ENCODE measurements at regions not wholly inside any gene's neighbourhood (a gene's known extent, or its start where the extent isn't known, plus 50 kb on each side); places are given as distances from the start of the nearest gene placed in this dataset.

DNA sequence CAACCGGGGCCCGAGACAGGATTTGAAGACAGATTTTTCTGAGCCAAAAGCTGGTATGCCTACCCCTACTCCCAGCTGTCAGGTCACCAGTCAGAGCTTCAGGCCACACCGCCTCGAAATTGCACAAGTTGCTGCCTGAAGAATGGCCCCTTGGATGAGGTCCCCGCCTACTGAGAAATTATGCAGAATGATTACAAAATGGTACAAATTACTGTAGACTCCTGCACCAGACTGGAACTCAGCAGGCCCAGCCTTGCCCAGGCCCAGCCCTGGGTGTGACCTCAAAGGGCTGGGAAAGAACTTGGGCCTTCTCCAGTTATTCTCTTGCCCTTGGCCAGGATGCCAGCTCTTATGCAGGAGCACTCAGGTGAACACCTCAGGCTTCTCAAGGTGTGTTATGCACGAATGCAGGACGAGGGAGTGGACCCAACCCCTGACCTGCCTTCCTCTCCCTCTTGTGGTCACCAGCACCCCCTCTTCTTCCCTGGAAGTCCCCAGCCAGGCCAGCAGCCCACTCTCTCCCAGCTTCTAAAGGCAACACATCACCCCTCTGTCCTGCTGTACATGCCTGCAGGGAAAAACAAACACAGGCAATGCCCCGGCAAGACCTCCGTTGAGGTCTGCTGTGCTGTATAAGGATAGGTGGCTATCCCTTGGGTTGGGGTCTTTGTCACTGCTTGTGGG lies 88.7 kb upstream of the NAA20 start:
- no peak for DNase-seq (ENCODE audit: low spot score)

- DNase-seq (ENCODE audit: low spot score) = no peak
Measured at GRCh38 chr20:19929012-19929360, 88.2 kb upstream of the NAA20 start.

DNA sequence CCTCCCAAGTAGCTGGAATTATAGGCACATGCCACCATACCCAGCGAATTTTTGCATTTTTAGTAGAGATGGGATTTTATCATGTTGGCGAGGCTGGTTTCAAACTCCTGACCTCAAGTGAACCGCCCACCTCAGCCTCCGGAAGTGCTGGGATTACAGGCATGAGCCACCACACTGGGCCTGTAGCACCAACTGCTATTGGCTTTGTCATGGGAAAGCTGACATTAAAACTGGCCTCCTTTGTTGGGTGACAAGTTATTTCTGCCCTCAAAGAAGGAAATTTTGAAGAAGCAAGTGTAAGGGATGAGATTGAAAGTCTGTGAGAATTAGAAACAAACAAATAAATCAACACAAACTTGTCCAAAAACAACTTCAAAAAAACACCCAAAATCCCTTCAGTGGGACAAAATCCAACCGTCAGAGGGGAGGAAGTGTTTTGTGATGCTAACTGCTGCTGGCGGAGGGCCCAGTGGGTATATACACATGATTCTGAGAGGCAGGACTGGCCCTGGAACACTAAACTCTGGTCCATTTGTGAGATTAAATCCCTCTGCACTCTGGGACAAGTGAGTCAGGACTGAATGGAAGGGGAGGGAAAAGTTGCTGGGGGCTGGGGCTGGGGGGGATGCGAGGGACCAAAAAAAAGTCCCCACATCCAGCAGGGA lies 87.5 kb upstream of the NAA20 start:
- DNase-seq (ENCODE audit: low spot score) = no peak

DNA sequence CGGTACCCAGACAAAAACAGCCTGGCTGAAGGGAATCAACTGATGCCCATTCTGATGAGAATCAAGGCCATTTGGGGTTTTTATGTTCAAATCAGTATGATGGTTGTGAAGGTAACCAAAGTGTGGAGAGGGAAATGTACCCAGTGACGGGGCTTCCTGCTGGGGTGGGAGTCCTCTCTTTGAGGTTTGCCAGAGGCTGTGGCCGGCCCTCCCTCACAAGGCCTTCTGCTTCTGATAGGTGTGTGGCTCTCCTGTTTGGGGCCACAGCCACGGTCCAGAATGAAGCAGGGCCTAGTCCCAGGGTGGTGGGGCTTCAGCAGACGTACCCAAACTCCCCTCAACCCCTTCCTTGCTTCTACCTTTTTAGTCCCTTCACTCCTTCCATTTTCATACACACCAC lies 86.7 kb upstream of the NAA20 start:
- DNase-seq (ENCODE audit: low spot score) = no peak

- no peak for DNase-seq (ENCODE audit: low spot score)
Measured at GRCh38 chr20:19932170-19932667, 84.9 kb upstream of the NAA20 start.

DNA sequence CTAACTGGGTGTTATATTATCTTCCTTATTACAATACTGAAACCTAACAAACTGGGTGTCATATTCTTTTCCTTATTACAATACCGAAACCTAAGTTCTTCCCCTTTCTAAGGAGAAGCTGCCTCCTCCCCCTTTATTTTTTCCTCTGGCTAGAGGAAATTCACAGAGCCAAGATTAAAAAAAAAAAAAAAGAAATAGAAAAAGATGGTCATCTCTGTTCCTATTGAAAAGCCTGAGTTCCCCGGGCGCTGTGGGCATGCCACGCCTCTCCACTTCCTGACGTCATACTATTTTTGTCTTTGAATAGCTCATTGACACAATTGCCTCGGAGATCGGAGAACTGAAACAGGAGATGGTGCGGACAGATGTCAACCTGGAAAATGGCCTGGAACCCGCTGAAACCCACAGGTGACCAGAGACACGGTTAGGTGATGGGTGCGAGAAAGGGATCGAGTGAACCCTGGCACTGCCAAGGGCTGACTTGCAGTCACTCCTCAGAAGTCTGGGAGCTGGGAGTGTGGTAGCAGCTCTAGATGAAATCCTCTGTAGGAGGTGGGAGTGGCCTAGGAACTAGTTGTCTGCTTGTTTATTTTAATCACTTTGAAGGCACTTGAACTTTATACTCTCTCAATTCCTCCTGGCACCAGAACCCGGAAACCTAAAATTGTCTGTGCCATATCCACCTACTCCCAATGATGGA lies 82.2 kb upstream of the NAA20 start:
- no peak for DNase-seq (ENCODE audit: low spot score)

DNA sequence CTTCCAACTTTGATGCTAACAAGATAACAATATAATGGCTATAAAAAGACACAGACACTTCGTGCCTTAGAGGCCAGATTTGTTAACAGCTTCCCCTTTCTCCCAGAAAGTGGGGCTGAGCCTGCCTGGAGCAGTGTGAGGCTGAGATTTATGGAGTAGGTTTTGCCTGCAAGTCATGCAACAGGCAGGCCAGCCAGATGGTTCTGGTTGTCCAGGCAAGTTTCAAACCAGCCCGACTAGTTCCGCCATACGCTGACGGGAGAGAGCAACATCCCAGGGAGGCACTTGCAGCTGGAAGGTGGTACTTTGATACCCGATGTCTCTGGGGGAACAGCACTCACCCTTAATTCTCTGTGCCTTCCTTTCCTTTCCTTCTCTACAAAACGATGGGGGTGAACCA lies 81.3 kb upstream of the NAA20 start:
- DNase-seq (ENCODE audit: low spot score) = no peak

GRCh38 chr20:19936466-19937200 lies 80.5 kb upstream of the NAA20 start:
- DNase-seq (ENCODE audit: low spot score) = no peak

DNA sequence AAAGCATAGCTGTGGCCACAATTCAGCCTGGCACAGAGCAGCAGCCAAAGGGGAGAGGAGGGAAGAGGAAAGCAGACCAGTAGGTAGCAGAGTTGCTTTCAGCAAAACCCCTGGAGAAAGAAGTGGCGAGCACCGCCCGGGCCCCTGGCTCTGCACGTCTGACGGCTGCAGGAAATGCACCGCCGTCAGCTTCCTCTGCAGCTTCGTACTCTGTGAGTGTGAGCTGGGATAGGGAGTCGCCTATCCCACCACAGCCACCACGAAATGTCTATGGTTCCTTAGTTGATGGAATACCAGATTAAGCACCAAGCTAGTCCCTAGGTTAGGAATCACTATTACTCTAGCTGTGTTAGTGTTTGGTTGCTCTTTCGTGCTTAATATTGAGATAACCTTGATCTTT lies 79.9 kb upstream of the NAA20 start:
- no peak for DNase-seq (ENCODE audit: low spot score)

DNA sequence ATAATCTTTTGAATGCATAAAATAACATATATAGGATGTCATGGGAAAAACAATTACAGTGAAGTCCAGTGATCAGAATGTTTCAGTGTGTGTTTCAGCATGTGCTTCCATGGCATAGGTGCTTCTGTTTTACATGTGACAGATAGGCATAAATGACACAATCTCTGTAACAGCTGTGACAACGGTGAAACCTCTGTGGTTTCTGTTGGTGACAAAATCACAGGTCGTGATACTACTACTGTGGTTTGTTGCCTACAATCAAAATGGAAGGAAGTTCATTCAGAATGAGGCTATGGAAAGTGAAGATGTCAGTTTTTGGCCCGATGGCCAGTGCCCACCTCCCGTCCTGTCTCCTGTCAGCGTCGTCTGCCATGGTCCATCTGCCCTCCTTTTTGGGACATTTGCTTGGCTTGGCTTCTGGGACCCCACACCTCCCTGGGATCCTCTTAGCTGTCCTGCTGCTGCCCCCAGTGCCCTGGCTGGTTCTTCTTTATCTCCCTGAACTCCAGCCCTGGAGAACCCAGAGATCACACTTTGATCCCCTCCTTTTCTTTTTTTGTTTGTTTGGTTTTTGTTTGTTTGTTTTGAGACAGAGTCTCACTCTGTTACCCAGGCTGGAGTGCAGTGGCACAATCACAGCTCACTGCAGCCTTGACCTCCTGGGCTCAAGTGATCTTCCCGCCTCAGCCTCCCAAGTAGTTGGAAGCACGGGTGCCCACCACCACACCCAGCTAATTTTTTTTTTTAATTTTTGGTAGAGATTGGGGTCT lies 79.3 kb upstream of the NAA20 start:
- DNase-seq (ENCODE audit: low spot score) = no peak

DNA sequence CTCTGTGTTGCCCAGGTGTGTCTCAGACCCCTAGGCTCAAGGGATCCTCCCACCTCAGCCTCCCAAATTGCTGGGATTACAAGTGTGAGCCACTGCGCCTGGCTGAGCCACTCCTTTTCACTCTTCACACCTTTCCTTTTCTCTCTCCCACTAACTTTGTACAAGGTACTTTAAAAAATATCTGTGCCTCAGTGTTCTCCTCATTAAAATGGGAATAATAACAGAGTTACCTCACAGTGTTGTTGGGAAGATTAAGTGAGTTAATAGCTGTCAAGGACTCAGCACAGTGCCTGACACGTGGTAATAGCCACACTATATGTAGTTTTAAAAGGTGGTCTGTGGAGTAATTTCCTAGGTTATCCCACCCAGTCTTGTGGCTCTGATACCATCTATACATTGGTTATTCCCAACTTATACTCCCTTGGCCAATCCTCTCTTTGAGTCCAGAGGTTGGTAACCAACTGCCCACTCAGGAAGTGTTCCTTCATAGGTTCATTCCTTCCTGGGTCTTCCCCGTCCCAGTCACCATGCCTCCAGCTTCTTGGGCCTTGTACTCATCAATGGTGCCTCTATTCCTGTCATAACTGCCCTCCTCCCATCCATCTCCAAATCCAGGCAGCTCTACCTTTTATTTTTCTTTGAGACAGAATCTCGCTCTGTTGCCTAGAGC lies 78.6 kb upstream of the NAA20 start:
- DNase-seq (ENCODE audit: low spot score) = no peak

- DNase-seq (ENCODE audit: low spot score) = no peak
Measured at GRCh38 chr20:19940988-19941460, 76.1 kb upstream of the NAA20 start.

DNA sequence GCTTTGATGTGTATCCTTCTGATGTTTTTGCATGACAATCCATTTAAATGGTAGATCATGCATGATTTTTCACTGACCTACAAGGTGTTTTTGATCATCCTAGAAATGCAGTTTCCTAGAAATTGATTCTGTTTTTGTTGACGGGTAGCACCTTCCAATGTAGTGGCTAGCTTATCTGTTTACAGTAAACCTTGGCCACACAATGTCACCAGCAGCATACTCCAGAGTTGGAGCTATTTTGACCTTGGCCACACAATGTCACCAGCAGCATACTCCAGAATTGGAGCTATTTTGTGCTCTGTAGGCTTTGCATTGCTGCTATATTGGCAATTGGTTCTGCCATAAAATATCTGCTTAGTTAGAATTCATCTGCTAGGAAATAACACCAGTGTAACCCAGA lies 74.6 kb upstream of the NAA20 start:
- DNase-seq (ENCODE audit: low spot score) = no peak

DNA sequence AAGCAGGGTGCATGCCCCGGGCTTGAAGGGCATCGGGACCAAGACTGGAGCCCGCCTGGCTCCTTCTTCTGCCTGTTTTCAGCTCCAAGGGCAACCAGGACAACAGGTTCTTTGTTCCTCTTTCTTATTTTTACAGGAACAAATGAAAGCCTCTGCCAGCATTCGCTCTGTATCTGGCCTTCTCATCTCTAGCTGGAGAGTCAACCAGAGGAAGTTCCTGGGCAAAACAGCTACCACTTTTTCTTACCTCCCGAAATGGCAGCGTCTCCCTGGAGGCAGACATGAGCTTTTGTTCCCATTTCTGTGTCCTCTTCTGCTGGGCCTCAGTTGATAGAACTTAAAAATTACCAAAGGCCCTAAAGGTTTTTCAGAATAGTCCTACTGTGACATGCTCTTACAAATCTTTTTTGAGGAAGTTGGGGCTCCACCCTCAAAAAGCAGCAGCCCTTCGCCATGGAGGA lies 74.1 kb upstream of the NAA20 start:
- no peak for DNase-seq (ENCODE audit: low spot score)

DNA sequence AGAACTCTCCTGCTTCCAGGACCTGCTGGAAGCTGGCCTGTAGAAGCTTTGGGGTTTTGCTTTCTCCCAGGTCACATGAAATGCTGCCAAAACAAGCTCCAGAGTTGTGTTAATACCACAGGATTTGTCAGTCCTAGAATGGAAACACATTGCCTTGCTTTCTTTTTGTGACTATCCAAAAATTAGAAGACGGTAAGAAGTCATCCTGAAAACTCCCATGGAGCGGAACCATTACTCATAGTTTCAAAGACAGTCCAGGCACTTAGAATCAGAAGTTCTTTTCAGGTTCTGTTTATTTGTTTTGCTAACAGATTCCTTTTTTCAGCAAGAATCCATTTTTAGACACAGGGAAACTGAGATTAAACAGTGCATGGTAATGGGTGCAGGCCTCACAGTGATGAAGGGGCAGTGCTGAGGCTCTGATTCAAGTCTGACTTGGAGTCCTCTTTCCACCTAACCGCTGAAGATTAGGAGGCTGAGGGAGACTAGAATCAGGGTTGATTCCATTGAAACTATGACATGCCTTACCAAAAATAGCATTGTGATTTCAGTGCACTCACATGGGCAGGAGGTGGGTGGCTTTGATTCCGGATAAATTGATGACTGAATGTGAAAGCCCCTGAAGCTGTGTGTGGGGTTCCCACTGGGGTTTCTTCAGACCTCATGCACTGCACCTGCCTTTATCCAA lies 72.2 kb upstream of the NAA20 start:
- no peak for DNase-seq (ENCODE audit: low spot score)

- no peak for DNase-seq (ENCODE audit: low spot score)
Measured at GRCh38 chr20:19945732-19946670, 71.2 kb upstream of the NAA20 start.

GRCh38 chr20:19947611-19948264 lies 69.4 kb upstream of the NAA20 start:
- DNase-seq (ENCODE audit: low spot score) = peak; percentile 37

GRCh38 chr20:19949195-19949867 lies 67.8 kb upstream of the NAA20 start:
- DNase-seq (ENCODE audit: low spot score) = no peak
